PC-3 (cell line): ENCODE measurements at regions not wholly inside any gene's neighbourhood (a gene's known extent, or its start where the extent isn't known, plus 50 kb on each side); places are given as distances from the start of the nearest gene placed in this dataset.

Experiments used
- EZH2phosphoT487 ChIP-seq: fragments of 300-600 bp; sonication (generic); IDR thresholded peaks from 2 replicates; pipeline ENCODE4 v1.6.1; 2018; ENCODE audit warnings: mild to moderate bottlenecking, antibody characterized with exemption, low read length, borderline replicate concordance
- TF ChIP-seq, protein P1 (sequence below): fragments of 300-600 bp; sonication (generic); conservative IDR thresholded peaks from 2 replicates; pipeline ENCODE4 v1.5.1; 2017; ENCODE audit warnings: antibody characterized with exemption, low read depth, mild to moderate bottlenecking, low read length

DNA sequence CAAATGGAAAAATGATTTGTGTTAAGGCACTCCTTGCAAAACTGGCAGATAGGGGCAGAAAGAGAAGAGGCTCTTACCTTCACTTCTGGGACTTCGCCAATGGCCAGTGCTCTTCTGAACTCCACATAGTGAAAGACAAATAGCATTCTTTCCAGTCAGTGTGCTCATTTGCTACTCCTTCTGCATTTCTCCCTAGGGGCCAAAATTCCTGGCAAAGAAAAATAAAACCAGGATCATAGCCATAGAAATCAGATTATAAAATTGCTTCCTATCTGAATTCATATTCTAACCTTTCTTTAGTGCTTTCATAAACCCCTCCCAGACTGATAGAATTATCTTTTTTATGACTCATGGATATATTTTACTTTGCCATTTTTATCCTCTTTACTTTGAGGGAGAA is 56.9 kb upstream of the PELI1 start:
- TF ChIP-seq, protein P1, sequence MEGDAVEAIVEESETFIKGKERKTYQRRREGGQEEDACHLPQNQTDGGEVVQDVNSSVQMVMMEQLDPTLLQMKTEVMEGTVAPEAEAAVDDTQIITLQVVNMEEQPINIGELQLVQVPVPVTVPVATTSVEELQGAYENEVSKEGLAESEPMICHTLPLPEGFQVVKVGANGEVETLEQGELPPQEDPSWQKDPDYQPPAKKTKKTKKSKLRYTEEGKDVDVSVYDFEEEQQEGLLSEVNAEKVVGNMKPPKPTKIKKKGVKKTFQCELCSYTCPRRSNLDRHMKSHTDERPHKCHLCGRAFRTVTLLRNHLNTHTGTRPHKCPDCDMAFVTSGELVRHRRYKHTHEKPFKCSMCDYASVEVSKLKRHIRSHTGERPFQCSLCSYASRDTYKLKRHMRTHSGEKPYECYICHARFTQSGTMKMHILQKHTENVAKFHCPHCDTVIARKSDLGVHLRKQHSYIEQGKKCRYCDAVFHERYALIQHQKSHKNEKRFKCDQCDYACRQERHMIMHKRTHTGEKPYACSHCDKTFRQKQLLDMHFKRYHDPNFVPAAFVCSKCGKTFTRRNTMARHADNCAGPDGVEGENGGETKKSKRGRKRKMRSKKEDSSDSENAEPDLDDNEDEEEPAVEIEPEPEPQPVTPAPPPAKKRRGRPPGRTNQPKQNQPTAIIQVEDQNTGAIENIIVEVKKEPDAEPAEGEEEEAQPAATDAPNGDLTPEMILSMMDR: no peak
- TF ChIP-seq EZH2phosphoT487: no peak
